Endothelial cell of umbilical vein (primary cell): ENCODE measurements at regions not wholly inside any gene's neighbourhood (a gene's known extent, or its start where the extent isn't known, plus 50 kb on each side); places are given as distances from the start of the nearest gene placed in this dataset.

ENCODE experiments used
- BruUV-seq: library from RNA; stranded (reverse); fragments of 400-500 nt; replicated peaks from 2 replicates; lab custom pipeline; 2021; lab: Mats Ljungman, UMichigan
- CTCF ChIA-PET: fragments of 300-600, 350-600 bp; sonication (Branson Sonifier 250); formaldehyde crosslinking; loops from one replicate; lab custom pipeline; 2021; ENCODE audit warnings: antibody characterized with exemption, inconsistent platforms; lab: Charles Lee
- POLR2A ChIA-PET: fragments of 300-600, 350-600 bp; sonication (Branson Sonifier 250); formaldehyde crosslinking; loops from one replicate; lab custom pipeline; 2021; ENCODE audit warnings: antibody characterized with exemption, inconsistent platforms; lab: Charles Lee
- DNase-seq: peaks from one replicate; pipeline ENCODE4 v3.0.0-alpha.2; 2011; ENCODE audit warnings: low read depth, low spot score
- FAIRE-seq: peaks from 2 replicates; lab custom pipeline; 2011; peaks lifted over from hg19 to GRCh38; lab: Jason Lieb, UNC
- H2AFZ ChIP-seq: 2 replicates; pipeline ENCODE4 v1.6.0; 2012; ENCODE audit warnings: low read depth, low read length, control low read depth, inconsistent platforms
- H3K27ac ChIP-seq: 2 replicates; pipeline ENCODE4 v1.5.1; 2011; ENCODE audit warnings: low read depth, mild to moderate bottlenecking, control low read depth, low read length, moderate library complexity; ENCODE audit not compliant: insufficient read depth
- H3K27me3 ChIP-seq, 2 experiments: 2 replicates each; pipeline versions ENCODE4 v1.6.0 to v1.6.1; 2011; ENCODE audit warnings: low read length in 2 of 2, mixed read lengths in 1 of 2; ENCODE audit not compliant: control insufficient read depth in 2 of 2, insufficient read depth in 2 of 2
- H3K36me3 ChIP-seq, 2 experiments: 2 replicates in 1 of 2; 3 replicates in 1 of 2; pipeline ENCODE4 v1.5.1; 2011; ENCODE audit warnings: low read length in 2 of 2, mild to moderate bottlenecking in 1 of 2, moderate library complexity in 1 of 2; ENCODE audit not compliant: control insufficient read depth in 2 of 2, insufficient read depth in 2 of 2; ENCODE audit errors: extremely low read depth in 1 of 2
- H3K4me1 ChIP-seq: 3 replicates; pipeline ENCODE4 v1.5.1; 2011; ENCODE audit warnings: mild to moderate bottlenecking, low read length; ENCODE audit not compliant: control insufficient read depth, insufficient read depth; ENCODE audit errors: extremely low read depth
- H3K4me2 ChIP-seq: 2 replicates; pipeline ENCODE4 v1.6.1; 2011; ENCODE audit warnings: low read length, control low read depth, mixed read lengths; ENCODE audit not compliant: insufficient read depth
- H3K4me3 ChIP-seq, 3 experiments: fragments of 200-600 bp in 1 of 3; sonication (generic), shearing (Covaris generic) in 1 of 3; replicated peaks in 1 of 3; 2 replicates each; pipeline ENCODE4 v1.5.1; 2011 to 2016; ENCODE audit warnings: control low read depth in 3 of 3, low read length in 3 of 3, mild to moderate bottlenecking in 2 of 3, inconsistent platforms in 1 of 3, low read depth in 1 of 3, moderate library complexity in 1 of 3; ENCODE audit not compliant: insufficient read depth in 1 of 3
- H3K79me2 ChIP-seq: 2 replicates; pipeline ENCODE4 v1.6.0; 2012; ENCODE audit warnings: low read length, inconsistent platforms; ENCODE audit not compliant: control insufficient read depth, insufficient read depth
- H3K9ac ChIP-seq: replicated peaks from 2 replicates; pipeline ENCODE3; 2011; ENCODE audit warnings: low read length, control low read depth; ENCODE audit not compliant: insufficient read depth; ENCODE audit errors: extremely low read depth
- H3K9me1 ChIP-seq: replicated peaks from 3 replicates; pipeline ENCODE4 v1.6.0; 2011; ENCODE audit warnings: mild to moderate bottlenecking, low read length; ENCODE audit not compliant: control insufficient read depth, insufficient read depth; ENCODE audit errors: extremely low read depth
- H3K9me3 ChIP-seq: replicated peaks from 2 replicates; pipeline ENCODE4 v1.5.1; 2012; ENCODE audit warnings: low read length, inconsistent platforms; ENCODE audit not compliant: control insufficient read depth, insufficient read depth
- H4K20me1 ChIP-seq: replicated peaks from 2 replicates; pipeline ENCODE3; 2011; ENCODE audit warnings: mild to moderate bottlenecking, low read length; ENCODE audit not compliant: control insufficient read depth, insufficient read depth; ENCODE audit errors: extremely low read depth
- EZH2 ChIP-seq: IDR thresholded peaks from 2 replicates; pipeline ENCODE4 v1.6.1; 2012; ENCODE audit warnings: borderline replicate concordance, low read depth, mild to moderate bottlenecking, moderate library complexity, low read length, inconsistent platforms; ENCODE audit not compliant: severe bottlenecking
- FOS ChIP-seq: IDR thresholded peaks from 2 replicates; pipeline ENCODE4 v1.6.1; 2011; ENCODE audit warnings: mild to moderate bottlenecking, low read length, moderate library complexity, borderline replicate concordance; ENCODE audit not compliant: insufficient read depth
- GATA2 ChIP-seq: IDR thresholded peaks from 2 replicates; pipeline ENCODE4 v1.7.0; 2011; ENCODE audit warnings: low read depth, mild to moderate bottlenecking, moderate library complexity, mixed read lengths, low read length; ENCODE audit not compliant: insufficient read length, insufficient read depth
- JUN ChIP-seq: IDR thresholded peaks from 2 replicates; pipeline ENCODE4 v1.6.1; 2011; ENCODE audit warnings: borderline replicate concordance, low read depth; ENCODE audit not compliant: insufficient read length, insufficient read depth
- MYC ChIP-seq: IDR thresholded peaks from one replicate; pipeline ENCODE4 v1.6.1; 2011; ENCODE audit warnings: mild to moderate bottlenecking, low read depth, low read length
- POLR2A ChIP-seq: IDR thresholded peaks from 2 replicates; pipeline ENCODE4 v1.6.1; 2012; ENCODE audit warnings: low read depth, mild to moderate bottlenecking, control low read depth, low read length
- POLR2AphosphoS5 ChIP-seq: IDR thresholded peaks from 2 replicates; pipeline ENCODE4 v1.6.1; 2012; ENCODE audit warnings: low read depth, mild to moderate bottlenecking, control low read depth, low read length, moderate library complexity; ENCODE audit not compliant: insufficient read depth
- dilution Hi-C: fragments of 300-500 bp; cut with MboI; formaldehyde crosslinking; loops from one replicate; pipeline ENCODE4 v1.15.0; 2019; ENCODE audit warnings: low sequenced_read_pairs; ENCODE audit not compliant: extremely low pct_ligation_motif_present
- intact Hi-C: fragments of 100-400 bp; cut with micrococcal nuclease; formaldehyde crosslinking; loops from one replicate; pipeline ENCODE4 v1.10.0; 2022
- TF ChIP-seq, protein P1 (sequence below): IDR thresholded peaks from 2 replicates; pipeline ENCODE4 v1.6.1; 2011; ENCODE audit not compliant: insufficient read depth, insufficient read length
- TF ChIP-seq, protein P2 (sequence below), 2 donors: IDR thresholded peaks; 1 replicate in 1 of 2; 2 replicates in 1 of 2; pipeline ENCODE4 v1.5.1; 2011; ENCODE audit warnings: low read length in 2 of 2, mild to moderate bottlenecking in 2 of 2, moderate library complexity in 2 of 2, control low read depth in 1 of 2, inconsistent platforms in 1 of 2, low read depth in 1 of 2; ENCODE audit not compliant: insufficient read depth in 1 of 2; ENCODE audit errors: extremely low read depth in 1 of 2

DNA sequence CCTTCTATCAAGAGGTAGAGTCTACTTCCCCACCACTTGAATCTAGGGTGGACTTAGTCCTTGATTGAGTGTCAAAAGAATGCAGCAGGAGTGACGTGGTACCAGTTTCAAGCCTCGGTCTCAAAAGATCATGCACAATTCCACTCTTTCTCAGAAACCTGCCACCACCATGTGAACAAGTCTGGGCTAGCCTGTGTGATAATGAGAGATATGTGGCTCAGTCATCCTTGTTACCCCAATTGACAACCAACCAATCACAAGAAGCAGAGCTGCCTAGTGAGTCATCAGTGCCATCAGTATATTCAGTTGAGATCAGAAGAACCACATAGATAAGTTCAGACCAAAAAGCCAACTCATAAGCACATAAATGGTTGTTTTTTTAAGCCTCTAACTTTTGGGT is 374.5 kb downstream of the IL20RB start:
- H3K79me2 ChIP-seq, result no peaks in the 10 kb centered on the region

More for the DNA sequence above, 374.5 kb downstream of the IL20RB start:
- BruUV-seq, result no TSS peak
- Histone ChIP-seq H3K27ac (no peak overlapping the region), H3K36me3 (no peaks in the 10 kb centered on the region), H2AFZ (no peak overlapping the region), H3K4me3 (no peak overlapping the region), H3K9me1 (no peaks in the 10 kb centered on the region), H3K27me3 (no peaks in the 10 kb centered on the region), H3K9me3 (peaks cover 4% of the 10 kb centered on the region), H3K4me2 (no peak overlapping the region), H4K20me1 (no peaks in the 10 kb centered on the region), H3K4me1 (no peaks in the 10 kb centered on the region), H3K9ac (no peak overlapping the region)
- FAIRE-seq (no peak), DNase-seq (no peak)
- POLR2A ChIA-PET, result no interaction called here
- CTCF ChIA-PET, result no interaction called here
- dilution Hi-C loops, result no loop called here
- TF ChIP-seq GATA2 (no peak), JUN (no peak), FOS (no peak), EZH2 (no peak), POLR2AphosphoS5 (no peak), MYC (no peak), POLR2A (no peak)
- TF ChIP-seq, protein P1, sequence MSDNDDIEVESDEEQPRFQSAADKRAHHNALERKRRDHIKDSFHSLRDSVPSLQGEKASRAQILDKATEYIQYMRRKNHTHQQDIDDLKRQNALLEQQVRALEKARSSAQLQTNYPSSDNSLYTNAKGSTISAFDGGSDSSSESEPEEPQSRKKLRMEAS, result no peak
- TF ChIP-seq, protein P2, sequence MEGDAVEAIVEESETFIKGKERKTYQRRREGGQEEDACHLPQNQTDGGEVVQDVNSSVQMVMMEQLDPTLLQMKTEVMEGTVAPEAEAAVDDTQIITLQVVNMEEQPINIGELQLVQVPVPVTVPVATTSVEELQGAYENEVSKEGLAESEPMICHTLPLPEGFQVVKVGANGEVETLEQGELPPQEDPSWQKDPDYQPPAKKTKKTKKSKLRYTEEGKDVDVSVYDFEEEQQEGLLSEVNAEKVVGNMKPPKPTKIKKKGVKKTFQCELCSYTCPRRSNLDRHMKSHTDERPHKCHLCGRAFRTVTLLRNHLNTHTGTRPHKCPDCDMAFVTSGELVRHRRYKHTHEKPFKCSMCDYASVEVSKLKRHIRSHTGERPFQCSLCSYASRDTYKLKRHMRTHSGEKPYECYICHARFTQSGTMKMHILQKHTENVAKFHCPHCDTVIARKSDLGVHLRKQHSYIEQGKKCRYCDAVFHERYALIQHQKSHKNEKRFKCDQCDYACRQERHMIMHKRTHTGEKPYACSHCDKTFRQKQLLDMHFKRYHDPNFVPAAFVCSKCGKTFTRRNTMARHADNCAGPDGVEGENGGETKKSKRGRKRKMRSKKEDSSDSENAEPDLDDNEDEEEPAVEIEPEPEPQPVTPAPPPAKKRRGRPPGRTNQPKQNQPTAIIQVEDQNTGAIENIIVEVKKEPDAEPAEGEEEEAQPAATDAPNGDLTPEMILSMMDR (IDR thresholded peaks at IDR 0.05; ENCODE audit: extremely low read depth in 1 of 2, insufficient read depth in 1 of 2, low read depth in 1 of 2, low read length in 2 of 2), result no peak
- intact Hi-C loops, result no loop called here
